Middle frontal gyrus (tissue), 1 donor: ENCODE measurements at regions not wholly inside any gene's neighbourhood (a gene's known extent, or its start where the extent isn't known, plus 50 kb on each side); places are given as distances from the start of the nearest gene placed in this dataset.

Experiments
- DNase-seq: peaks from one replicate; pipeline ENCODE4 v3.0.0-alpha.2; 2015; ENCODE audit warnings: low spot score; ENCODE audit errors: extremely low spot score

DNA sequence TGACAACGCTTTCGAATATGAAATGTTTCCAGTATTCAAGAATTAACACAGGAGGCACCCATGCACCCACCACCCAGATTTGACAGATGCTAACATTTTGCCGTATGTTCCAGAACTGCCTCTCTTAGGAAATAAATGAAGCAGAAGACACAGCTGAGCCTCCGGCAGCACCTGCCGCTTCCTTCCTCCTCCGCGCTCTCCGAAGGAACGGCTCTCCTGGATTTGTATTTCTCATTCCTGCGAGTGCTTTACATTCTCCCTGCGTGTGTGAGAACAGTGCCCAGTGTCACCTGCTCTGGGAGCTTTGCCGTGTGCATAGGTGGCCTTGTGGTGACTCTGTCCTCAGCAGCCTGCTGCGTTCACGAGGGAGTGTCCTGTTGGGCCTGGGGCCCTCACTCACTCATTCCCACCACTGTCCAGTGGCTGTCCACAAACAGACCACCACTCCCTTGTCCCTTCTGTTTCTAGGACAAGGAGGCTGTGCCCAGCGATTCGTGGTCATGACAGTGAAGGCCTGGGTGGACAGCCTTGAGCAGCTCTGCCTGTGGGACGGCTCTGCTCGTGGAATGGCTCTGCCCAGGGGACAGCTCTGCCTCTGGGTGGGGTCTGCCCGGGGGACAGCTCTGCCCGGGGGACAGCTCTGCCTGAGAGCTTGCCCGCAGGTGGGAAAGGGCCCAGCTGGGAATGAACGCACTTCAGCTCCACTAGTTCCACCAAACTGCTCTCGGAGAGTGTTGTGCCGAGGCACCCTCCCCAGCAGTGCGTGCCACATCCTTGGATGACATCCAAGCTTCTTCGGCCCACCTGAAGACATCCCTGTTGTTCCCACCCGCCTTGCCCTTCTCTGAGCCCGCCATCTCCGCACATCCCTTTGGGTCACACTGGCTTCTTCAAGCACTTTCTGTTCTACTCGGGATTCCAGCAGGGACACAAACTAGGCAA is 170.5 kb upstream of the PPP1R26 start:
- DNase-seq = no peak

DNA sequence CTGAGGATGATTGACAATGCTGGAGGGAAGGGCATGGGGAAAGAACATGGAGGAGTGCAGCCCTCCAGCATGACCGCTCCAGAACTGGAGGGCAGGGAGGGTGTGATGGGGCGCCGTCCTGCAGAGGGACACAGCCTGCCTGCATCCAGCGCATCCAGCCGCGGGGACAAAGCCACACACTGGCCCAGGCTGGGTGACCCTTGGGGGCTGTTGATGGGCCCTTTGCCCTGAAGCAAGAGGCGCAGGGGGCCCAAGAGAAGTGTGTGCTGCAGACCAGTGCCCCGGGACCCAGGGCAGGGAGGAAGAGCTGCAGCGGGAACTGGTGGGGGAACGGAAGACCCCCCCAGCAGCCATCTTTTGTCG is 169.8 kb upstream of the PPP1R26 start:
- no peak for DNase-seq

DNA sequence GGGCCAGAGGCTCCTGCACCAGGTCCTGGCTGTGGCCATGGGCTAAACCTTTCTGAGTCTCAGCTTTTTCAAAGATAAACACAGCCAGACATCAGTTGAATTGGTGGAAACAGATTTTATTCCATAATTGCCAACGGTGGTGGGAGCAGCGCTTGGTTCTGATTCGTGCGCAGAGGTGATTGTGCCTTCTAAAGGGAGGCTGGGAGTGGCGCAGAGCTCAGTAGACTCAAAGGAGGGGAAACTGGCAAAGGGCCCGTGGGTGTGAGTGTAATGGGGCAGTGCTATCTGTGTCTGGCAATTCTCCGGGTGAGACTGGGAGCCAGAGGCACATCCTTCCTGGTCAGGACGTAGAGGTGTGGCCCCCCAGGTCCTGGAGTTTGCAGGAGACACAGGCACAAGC is 169.4 kb upstream of the PPP1R26 start:
- DNase-seq = no peak

DNA sequence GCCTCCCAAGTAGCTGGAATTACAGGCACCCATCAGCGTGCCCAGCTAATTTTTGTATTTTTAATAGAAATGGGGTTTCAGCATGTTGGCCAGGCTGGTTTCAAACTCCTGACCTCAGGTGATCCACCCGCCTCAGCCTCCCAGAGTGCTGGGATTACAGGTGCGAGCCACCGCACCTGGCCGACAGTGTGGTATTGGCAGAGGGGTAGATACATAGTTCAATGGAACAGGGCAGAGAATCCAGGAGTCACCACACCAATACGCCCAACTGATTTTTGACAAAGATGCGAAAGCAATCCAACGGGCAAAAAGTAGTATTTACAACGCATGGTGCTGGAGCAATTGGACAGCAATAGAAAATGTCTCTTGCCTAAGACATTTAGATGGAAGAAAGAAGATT is 164.0 kb upstream of the PPP1R26 start:
- DNase-seq = no peak

DNA sequence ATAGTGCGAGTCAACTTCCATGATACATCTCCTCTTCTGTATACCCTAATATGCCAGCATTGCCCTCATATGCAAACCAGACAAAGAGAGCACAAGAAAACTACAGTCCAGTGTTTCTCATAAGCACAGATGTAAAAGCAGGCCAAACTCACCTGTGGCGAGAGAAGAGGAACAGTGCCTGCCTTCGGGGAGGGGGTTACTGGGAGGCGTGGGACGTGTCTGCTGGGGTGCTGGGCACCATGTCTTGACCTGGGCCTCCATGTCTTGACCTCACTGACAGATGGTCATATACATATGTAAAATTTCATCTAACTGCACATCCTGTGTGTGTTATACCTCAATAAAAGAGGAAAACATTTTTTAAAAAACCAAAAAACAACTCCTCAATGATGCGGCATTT is 159.3 kb upstream of the PPP1R26 start:
- DNase-seq = no peak

DNA sequence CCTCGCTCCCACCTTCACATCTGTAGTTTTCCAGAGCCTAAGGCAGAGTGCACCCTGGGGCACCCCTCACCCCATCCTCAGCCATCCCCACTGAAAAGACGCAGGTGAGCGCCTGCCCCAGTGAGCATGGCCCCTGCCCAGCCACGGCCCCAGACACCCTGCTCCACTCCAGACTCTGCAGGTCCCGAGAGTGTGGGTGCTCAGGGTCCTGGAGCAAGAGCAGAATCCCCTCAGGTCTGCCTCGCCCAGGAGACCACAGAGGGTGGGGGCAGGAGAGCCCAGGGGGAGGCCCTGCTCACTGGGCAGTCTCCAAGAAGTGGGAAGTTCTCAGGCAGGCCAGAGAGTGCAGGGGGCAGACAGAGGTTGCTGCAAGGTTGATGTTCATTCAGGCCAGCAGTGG is 158.6 kb upstream of the PPP1R26 start:
- no peak for DNase-seq

DNA sequence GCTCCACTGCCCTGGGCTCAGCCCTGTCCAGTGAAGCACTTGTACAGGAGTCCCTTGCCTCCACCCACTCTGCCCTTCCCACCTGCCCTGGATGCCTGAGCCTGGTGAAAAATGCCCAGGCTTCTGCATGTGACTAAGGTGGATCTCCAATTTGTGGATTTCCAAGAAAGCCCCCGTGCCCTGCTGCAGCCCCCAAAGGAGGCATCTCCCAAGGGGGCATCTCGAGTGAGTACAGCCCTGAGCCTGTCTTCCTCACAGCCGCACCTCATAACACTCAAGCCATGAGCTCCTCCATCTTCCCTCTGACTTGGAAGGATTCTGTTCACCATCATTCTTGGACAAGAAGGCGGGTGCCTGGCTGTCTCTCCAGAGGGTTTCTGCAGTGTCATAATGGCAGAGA is 158.0 kb upstream of the PPP1R26 start:
- DNase-seq = no peak

DNA sequence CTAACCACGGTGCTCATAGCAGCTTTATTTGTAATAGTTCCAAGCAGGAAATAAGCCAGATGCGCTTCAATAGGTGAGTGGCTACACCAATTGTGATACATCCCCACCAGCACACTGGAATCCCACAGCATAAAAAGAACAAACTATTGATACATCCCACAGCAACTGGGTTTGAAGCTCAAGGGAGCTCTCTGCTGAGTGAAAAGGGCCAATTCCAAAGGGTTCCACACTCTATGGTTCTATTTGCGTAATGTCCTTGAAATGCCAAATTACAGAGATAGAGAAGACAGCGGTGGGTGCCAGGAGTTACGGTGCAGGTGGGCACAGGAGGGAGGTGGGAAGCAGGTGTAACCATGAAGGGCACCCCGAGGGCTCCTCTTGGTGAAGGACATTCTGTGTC is 155.3 kb upstream of the PPP1R26 start:
- DNase-seq = no peak

DNA sequence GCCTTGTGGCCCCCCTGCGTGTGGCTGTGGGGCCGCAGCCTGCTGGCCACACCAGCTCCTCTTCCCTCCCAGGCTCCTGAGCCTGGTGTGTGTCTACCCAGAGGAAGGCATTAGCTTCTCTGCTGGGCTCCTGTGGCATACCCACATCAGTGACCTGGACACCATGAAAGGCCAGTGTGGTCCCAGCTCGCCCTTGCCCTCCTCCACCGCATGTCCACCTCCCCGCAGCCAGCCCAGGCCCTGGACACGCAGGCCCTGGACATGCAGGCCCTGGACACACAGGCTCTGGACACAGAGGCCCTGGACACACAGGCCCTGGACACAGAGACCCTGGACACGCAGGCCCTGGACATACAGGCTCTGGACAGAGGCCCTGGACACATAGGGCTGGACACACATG is 153.4 kb upstream of the PPP1R26 start:
- no peak for DNase-seq

DNA sequence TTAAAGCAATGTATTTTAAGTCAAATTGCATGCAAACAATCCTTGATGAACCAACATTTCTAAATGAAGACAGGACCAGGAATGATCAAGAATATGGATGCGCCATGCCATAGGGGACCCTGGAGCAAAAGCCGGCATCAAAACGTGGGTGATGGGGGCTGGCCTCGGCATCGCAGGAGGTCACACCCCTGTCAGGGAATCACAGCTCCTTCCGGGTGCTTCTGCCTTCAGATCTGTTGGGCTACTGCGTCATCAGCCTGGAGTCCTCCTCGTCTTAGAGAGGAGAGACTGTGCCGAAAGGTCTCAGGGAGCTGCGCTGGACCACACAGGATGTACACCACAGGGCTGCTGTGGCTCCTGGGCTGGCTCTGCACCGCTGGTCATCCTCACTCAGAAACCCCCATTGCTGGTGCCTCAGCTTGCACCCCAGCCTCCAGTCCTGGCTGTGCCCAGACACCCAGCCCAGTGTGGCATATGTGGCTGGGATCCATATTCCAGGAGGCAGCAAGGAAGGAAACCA is 152.9 kb upstream of the PPP1R26 start:
- DNase-seq = no peak

DNA sequence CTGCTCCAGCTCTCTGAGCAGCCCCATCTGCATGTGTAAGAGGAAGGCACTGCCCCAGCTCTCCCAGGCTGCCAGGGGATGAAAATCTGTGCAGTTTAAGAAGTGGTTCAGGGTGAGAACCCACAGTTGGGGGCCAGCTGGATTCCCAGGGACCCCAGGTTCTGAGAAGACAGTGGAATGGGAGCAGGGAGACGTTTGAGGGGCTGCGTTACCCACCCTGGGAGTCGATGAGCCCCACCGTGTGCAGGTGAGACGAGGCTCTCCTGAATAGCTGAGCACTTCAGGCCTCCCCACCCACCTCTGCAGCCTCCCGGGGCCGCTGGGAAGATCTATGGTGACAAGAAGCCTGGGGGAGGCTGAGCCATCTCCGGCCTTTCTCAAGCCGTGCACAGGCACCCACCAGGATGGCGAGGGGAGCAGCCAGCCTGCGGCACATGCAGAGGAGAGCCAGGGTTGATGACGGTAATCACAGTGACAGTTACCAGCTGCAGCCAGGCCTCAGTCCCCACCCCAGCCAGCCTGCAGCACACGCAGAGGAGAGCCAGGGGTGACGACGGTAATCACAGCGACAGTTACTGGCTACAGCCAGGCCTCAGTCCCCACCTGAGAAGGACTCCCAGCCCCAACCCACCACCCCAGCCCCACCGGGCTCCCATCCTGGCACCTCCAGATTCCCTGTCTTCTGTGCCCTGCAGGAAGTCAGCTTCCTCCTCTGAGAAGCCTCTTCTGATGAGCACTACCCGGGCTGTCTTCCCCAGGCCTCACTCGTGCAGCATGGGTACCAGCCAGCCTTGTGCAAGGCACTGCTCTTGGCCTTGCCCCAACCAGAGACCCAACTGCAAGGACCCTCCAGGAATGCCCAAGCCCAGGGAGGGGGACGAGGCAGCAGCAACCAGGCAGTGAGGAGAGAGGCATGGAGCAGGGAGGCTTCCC is 150.8 kb upstream of the PPP1R26 start:
- DNase-seq = no peak

DNA sequence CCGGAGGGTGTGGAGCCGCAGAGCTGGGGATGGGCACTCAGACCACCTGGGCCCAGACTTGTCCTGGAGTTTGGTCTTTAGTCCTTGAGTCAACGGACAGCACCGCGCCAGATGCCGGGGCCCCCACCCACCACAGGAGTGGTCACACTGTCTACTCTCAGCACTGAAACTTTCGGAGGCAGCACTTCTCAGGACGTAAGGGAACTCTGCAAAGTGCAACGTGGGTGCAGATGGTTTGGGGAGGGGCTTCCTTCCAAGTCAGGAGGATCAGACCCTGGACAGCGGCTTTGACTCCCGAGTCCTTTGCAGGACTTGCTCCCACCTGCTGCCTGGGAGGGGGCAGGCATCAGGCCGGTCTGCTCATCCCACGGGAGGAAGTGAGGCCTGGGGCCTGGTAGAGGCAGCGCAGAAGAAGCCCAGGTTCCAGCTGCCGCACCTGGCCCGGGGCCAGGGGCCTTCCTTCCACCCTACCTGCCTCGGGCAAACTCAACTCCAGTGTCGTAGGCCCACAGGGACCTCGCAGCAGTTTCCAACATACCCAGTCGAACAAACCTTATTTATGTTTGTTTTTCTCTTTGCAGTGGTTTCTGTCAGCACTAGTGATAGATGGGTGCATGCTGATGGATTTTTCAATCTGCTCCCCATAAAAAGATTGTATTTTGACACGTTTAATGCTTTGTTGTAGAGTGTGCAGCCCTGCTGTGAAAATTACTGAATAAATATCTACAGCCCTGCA is 149.8 kb upstream of the PPP1R26 start:
- no peak for DNase-seq

DNA sequence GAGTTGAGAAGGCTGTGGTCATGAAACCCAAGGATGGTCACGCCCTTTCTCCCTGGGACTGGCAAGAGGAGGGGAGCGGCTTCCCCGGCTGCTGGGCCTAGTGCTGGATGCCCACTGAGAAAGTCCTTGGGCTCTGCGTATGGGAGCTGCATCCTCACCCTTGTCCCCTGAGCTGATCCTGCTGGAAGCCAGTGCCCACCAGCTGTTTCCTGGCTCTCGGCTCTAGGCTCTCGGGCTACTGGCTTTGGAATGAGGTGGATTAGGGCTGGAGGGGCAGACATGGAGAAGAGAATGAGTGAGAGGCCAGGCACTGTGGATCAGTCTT is 149.3 kb upstream of the PPP1R26 start:
- DNase-seq = no peak

DNA sequence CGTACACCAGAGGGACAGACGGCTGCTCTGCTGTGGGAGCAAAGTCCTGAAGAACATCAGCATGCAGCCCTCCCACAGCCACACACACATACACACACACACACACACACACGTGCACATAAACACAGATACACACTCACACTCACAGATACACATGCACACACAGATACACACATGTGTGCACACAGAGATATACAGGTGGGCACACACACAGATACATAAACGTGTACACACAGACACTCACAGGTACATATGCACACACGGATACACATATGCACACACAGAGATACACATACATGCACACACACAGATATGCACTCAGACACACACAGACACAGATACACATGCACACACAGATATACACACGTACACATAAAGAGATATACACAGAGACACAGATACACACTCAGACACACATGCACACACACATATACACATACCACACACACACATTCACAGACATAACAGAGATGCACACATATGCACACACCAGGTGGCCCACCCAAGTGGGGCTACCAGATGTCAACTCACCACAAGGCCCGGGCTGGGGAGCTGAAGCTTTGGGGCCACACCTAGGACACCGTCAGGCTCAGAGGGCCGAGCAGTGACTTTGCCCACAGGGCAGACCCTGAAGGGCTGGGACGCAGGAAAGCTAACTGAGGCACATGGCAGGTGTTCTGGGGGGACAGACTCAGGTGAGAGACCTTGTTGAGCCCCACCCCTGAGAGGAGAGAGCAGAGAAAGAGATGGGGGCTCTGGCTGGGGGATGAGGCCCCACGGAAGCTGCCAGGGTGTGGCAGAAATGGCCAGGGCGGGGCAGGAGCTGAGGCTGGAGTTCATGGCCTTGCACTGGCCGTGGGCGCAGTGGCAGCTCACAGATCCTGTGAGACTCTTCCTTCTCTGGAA is 148.6 kb upstream of the PPP1R26 start:
- no peak for DNase-seq

DNA sequence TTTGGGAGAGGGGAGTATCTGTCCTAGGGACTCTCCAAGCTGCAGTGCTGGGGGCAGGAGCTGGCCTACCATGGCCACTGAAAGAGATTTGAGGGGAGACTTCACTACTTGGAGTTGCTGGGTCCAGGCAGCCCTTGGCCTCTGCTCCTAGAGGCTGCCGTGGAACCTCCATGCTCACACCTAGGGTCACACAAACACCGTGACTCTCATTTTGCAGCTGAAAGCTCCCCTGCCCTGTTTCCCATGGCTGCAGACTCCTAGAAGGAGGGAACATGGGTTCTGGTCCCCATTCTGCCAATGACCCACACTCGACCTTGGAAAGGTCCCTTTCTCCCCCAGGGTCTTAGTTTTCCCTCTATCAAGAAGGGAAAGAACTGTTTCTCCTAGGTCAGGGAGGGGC is 147.1 kb upstream of the PPP1R26 start:
- DNase-seq = no peak

DNA sequence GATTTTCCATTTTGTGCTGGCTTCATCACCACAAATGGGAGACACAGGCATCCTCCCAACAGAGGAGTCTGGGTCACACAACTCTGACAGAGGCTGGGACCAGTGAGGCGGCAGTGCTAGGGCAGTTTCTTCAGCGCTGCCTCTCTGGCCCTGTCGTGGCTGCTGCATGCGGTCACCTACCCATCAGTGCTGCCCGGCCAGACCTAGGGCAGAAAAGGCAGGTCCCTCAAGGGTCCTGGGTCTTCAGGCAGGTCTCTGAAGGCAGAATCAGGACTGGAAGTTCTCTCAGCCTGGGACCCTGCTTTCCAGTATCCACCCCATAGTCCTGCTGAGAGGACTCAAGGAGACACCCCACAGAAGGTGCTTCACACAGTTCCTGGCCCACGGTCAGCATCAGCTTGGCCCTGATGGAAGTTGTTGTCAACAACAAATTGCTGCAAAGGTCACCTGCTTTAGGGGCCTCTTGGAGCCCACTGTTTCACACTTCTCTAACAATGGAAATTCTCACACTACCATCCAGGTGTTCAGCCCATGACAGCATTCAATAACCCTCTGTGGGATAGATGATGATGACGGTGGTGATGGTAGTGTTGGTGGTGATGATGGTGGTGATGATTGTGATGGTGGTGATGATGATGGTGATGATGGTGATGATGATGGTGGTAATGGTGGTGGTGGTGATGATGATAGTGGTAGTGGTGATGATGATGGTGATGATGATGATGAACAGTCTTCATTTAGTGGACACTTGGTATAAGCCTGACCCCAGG is 146.4 kb upstream of the PPP1R26 start:
- DNase-seq = no peak

DNA sequence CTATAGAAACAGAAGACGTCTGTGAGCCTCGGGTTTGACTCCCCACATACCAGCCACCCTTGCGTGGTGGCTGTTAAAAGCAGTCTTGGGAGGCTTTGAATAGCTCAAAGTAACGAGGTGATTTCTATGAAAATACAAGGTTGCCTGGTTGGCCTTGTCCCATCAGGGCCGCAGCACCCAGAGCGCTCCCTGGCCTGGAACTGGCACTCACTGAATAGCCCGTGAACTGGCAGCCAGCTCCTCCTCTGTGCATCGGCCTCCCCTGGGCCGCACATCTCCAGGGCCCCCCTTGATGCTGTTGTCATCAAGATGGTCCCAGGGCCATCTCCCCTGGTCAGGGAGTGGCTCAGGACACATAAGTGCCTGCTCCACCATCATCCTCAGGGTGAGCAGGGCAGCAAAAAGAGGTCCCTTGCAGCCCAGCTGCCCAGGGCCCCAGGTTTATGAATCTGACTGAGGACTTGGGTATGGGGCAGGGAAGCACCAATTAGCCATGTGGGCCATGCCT is 144.6 kb upstream of the PPP1R26 start:
- no peak for DNase-seq

DNA sequence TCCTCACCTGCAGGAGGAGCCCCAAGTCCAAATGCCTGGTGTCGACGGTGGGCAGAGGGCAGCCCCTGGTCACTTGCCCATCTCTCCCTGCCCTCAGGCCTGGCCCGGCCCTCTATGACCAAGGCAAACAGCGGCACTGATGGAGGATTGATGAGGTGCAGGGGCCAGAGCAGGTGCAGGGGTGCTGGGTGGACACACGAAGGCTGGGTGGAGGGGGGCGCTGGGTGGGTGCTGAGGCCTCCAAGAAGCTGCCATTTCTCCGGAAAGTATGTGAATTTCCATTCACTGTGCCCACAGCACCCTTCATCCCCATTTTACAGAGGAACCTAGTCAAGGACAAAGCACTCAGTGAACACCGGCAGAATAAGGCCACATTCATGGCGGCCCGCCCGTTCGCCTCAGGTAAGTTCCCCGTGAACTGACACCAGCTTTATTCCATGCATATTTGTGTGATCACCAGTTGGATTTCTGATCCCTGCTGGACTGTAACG is 143.8 kb upstream of the PPP1R26 start:
- DNase-seq = no peak

DNA sequence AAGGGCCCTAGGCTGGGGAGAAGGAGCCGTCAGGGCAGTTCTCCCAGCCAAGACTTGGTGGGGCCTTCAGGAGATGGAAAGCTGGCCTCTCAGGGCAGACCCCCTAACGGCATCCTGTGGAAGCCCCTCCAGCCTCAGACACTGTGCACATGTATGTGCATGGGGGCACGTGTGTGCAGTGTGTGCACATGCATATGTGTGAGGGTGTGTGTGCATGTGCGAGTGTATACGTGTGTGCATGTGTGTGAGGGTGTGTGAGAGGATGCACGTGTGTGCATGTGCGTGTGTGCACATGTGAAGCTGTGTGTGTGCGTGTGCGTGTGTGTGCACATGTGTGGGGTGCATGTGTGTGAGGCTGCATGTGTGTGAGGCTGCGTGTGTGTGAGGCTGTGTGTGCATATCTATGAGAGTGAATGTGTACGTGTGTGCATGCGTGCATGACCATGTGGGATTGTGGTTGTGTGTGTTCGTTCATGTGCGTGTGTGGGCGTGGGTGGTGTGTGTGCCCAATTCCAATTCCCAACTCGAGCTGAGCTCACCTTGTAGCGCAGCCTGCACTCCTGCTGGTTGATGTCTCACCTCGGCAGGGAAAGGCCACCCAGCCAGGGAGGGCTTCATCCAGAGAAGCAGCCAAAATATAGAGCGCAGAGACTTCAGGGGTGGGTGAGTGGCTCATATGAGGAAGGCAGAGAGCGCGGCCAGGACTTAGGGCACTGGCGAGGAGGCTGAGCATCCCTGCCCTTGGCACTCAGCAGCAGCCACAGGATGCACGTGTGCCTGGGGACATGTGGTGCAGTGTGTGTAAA is 142.7 kb upstream of the PPP1R26 start:
- no peak for DNase-seq
